HG02970 (cell line): ENCODE measurements at regions not wholly inside any gene's neighbourhood (a gene's known extent, or its start where the extent isn't known, plus 50 kb on each side); places are given as distances from the start of the nearest gene placed in this dataset.

Source experiments
- ATAC-seq: cut with Tn5 transposase; IDR thresholded peaks from one replicate; pipeline ENCODE4 v1.9.1; 2021; ENCODE audit warnings: mild to moderate bottlenecking, moderate library complexity, moderate number of reproducible peaks; ENCODE audit not compliant: unreplicated experiment, low FRiP score

- no peak for ATAC-seq
Measured at GRCh38 chr18:40079786-40080185, 1875.2 kb upstream of the PIK3C3 start.

- ATAC-seq = no peak
Measured at GRCh38 chr18:40075616-40076015, 1879.4 kb upstream of the PIK3C3 start.

GRCh38 chr18:40072761-40073160, 1882.3 kb upstream of the PIK3C3 start:
- no peak for ATAC-seq

GRCh38 chr18:40066368-40066767, 1888.7 kb upstream of the PIK3C3 start:
- no peak for ATAC-seq

- no peak for ATAC-seq
Measured at GRCh38 chr18:40063488-40063887, 1891.5 kb upstream of the PIK3C3 start.

- ATAC-seq = no peak
Measured at GRCh38 chr18:40061086-40061485, 1893.9 kb upstream of the PIK3C3 start.

GRCh38 chr18:40060562-40060961, 1894.5 kb upstream of the PIK3C3 start:
- no peak for ATAC-seq

- no peak for ATAC-seq
Measured at GRCh38 chr18:40058811-40059570, 1896.0 kb upstream of the PIK3C3 start.

GRCh38 chr18:40056079-40056692, 1898.8 kb upstream of the PIK3C3 start:
- no peak for ATAC-seq

- ATAC-seq = no peak
Measured at GRCh38 chr18:40055262-40055661, 1899.8 kb upstream of the PIK3C3 start.

- ATAC-seq = no peak
Measured at GRCh38 chr18:40049716-40050115, 1905.3 kb upstream of the PIK3C3 start.

GRCh38 chr18:40048886-40049650, 1906.0 kb upstream of the PIK3C3 start:
- ATAC-seq = no peak

GRCh38 chr18:40048253-40048652, 1906.8 kb upstream of the PIK3C3 start:
- no peak for ATAC-seq

GRCh38 chr18:40046596-40046995, 1908.4 kb upstream of the PIK3C3 start:
- no peak for ATAC-seq

GRCh38 chr18:40041951-40042350, 1913.1 kb upstream of the PIK3C3 start:
- ATAC-seq = no peak

GRCh38 chr18:40040574-40040973, 1914.5 kb upstream of the PIK3C3 start:
- ATAC-seq = no peak

GRCh38 chr18:40037356-40037755, 1917.7 kb upstream of the PIK3C3 start:
- ATAC-seq = no peak

GRCh38 chr18:40036861-40037260, 1918.2 kb upstream of the PIK3C3 start:
- ATAC-seq = no peak

- ATAC-seq = no peak
Measured at GRCh38 chr18:40035966-40036365, 1919.1 kb upstream of the PIK3C3 start.

GRCh38 chr18:40032076-40032475, 1923.0 kb upstream of the PIK3C3 start:
- no peak for ATAC-seq

GRCh38 chr18:40031435-40031834, 1923.6 kb upstream of the PIK3C3 start:
- ATAC-seq = no peak
